ENCODE measurements at regions not wholly inside any gene's neighbourhood (a gene's known extent, or its start where the extent isn't known, plus 50 kb on each side); places are given as distances from the start of the nearest gene placed in this dataset.

GRCh38 chr4:36493251-36493650 lies 211.8 kb downstream of the DTHD1 start:
- DNase-seq (ENCODE audit: low read depth) = no peak

GRCh38 chr4:36494016-36494415 lies 212.6 kb downstream of the DTHD1 start:
- no peak for DNase-seq (ENCODE audit: low read depth)

GRCh38 chr4:36494747-36495146 lies 213.3 kb downstream of the DTHD1 start:
- DNase-seq (ENCODE audit: low read depth) = no peak

- DNase-seq (ENCODE audit: low read depth) = no peak
Measured at GRCh38 chr4:36502350-36502749, 220.9 kb downstream of the DTHD1 start.

- no peak for DNase-seq (ENCODE audit: low read depth)
Measured at GRCh38 chr4:36508394-36508793, 227.0 kb downstream of the DTHD1 start.

- DNase-seq (ENCODE audit: low read depth) = no peak
Measured at GRCh38 chr4:36509845-36510244, 228.4 kb downstream of the DTHD1 start.

GRCh38 chr4:36511785-36512184 lies 230.4 kb downstream of the DTHD1 start:
- DNase-seq (ENCODE audit: low read depth) = no peak

GRCh38 chr4:36516522-36517095 lies 235.2 kb downstream of the DTHD1 start:
- no peak for DNase-seq (ENCODE audit: low read depth)

- DNase-seq (ENCODE audit: low read depth) = no peak
Measured at GRCh38 chr4:36523182-36523581, 241.8 kb downstream of the DTHD1 start.

GRCh38 chr4:36532670-36533379 lies 251.4 kb downstream of the DTHD1 start:
- no peak for DNase-seq (ENCODE audit: low read depth)

- no peak for DNase-seq (ENCODE audit: low read depth)
Measured at GRCh38 chr4:36533944-36534343, 252.5 kb downstream of the DTHD1 start.

GRCh38 chr4:36547383-36547782 lies 266.0 kb downstream of the DTHD1 start:
- DNase-seq (ENCODE audit: low read depth) = no peak

GRCh38 chr4:36549252-36549651 lies 267.8 kb downstream of the DTHD1 start:
- DNase-seq (ENCODE audit: low read depth) = no peak

- no peak for DNase-seq (ENCODE audit: low read depth)
Measured at GRCh38 chr4:36549992-36550391, 268.6 kb downstream of the DTHD1 start.

GRCh38 chr4:36551697-36552214 lies 270.3 kb downstream of the DTHD1 start:
- no peak for DNase-seq (ENCODE audit: low read depth)

GRCh38 chr4:36553029-36553428 lies 271.6 kb downstream of the DTHD1 start:
- no peak for DNase-seq (ENCODE audit: low read depth)

GRCh38 chr4:36553453-36553852 lies 272.0 kb downstream of the DTHD1 start:
- DNase-seq (ENCODE audit: low read depth) = no peak

GRCh38 chr4:36556984-36557383 lies 275.6 kb downstream of the DTHD1 start:
- no peak for DNase-seq (ENCODE audit: low read depth)

GRCh38 chr4:36568575-36568974 lies 287.2 kb downstream of the DTHD1 start:
- DNase-seq (ENCODE audit: low read depth) = no peak

GRCh38 chr4:36573441-36573840 lies 292.0 kb downstream of the DTHD1 start:
- no peak for DNase-seq (ENCODE audit: low read depth)

- DNase-seq (ENCODE audit: low read depth) = no peak
Measured at GRCh38 chr4:36574816-36575215, 293.4 kb downstream of the DTHD1 start.

GRCh38 chr4:36582198-36582597 lies 300.8 kb downstream of the DTHD1 start:
- no peak for DNase-seq (ENCODE audit: low read depth)

GRCh38 chr4:36587909-36588472 lies 306.6 kb downstream of the DTHD1 start:
- no peak for DNase-seq (ENCODE audit: low read depth)
